ENCODE measurements at regions not wholly inside any gene's neighbourhood (a gene's known extent, or its start where the extent isn't known, plus 50 kb on each side); places are given as distances from the start of the nearest gene placed in this dataset.

DNA sequence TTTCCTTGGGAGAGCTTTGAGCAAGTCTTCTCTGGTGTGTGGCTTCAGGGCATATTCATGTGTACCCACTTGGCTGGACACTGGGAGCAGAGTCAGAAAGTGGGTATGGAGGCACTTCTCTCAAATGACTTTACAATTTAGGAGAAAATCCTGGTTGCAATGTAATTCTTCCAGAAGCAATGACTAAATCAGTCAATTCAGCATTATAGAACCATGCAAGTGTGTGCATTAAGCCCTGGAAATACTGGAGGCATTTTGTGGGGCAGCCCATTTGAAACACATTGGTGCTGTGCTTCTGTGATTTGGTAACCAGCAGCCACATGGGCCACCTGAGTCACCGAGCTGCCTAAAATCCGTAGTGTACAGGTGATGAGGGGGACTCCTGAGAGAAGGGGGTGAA, 94.6 kb upstream of the TAS2R1 start:
- H3K36me3 ChIP-seq (ENCODE audit: control insufficient read depth in 4 of 4, insufficient read depth in 4 of 4, low read length in 4 of 4): no peaks in the 10 kb centered on the region
- no peak overlapping the region for H3K4me3 ChIP-seq
- no peak overlapping the region for H3K27ac ChIP-seq (ENCODE audit: low read depth in 1 of 2, low read length in 1 of 2)
- WGBS, 2 donors: 85 to 88% methylated on average over 2 of the region's 2 CpGs
- no peak overlapping the region for H3K9ac ChIP-seq (ENCODE audit: insufficient read depth in 1 of 2, low read length in 2 of 2)
- ATAC-seq (ENCODE audit: insufficient read depth, low FRiP score): no peak
- TF ChIP-seq CTCF (IDR thresholded peaks at IDR 0.05; ENCODE audit: control extremely low read depth, extremely low read depth): no peak
- no peaks in the 10 kb centered on the region for H3K4me1 ChIP-seq (ENCODE audit: control insufficient read depth in 5 of 5, insufficient read depth in 5 of 5, low read length in 5 of 5)
- DNase-seq: no peak
- peaks cover 0 to 3% (median 0%) of the 10 kb centered on the region in 4 donors for H3K9me3 ChIP-seq (ENCODE audit: control insufficient read depth in 4 of 4, insufficient read depth in 3 of 4, low read length in 3 of 4)
- no peaks in the 10 kb centered on the region for H3K27me3 ChIP-seq (ENCODE audit: control insufficient read depth in 3 of 3, insufficient read depth in 3 of 3, low read length in 2 of 3)

- ATAC-seq (ENCODE audit: insufficient read depth, low FRiP score) (no peak), DNase-seq (no peak)
- H3K36me3 ChIP-seq (ENCODE audit: control insufficient read depth in 4 of 4, insufficient read depth in 4 of 4, low read length in 4 of 4): no peaks in the 10 kb centered on the region
- H3K4me1 ChIP-seq (ENCODE audit: control insufficient read depth in 5 of 5, insufficient read depth in 5 of 5, low read length in 5 of 5): no peaks in the 10 kb centered on the region
- H3K4me3 ChIP-seq: no peak overlapping the region
- no peaks in the 10 kb centered on the region for H3K27me3 ChIP-seq (ENCODE audit: control insufficient read depth in 3 of 3, insufficient read depth in 3 of 3, low read length in 2 of 3)
- H3K27ac ChIP-seq (ENCODE audit: low read depth in 1 of 2, low read length in 1 of 2): no peak overlapping the region
- no peaks in the 10 kb centered on the region for H3K9me3 ChIP-seq (ENCODE audit: control insufficient read depth in 4 of 4, insufficient read depth in 3 of 4, low read length in 3 of 4)
- H3K9ac ChIP-seq (ENCODE audit: insufficient read depth in 1 of 2, low read length in 2 of 2): no peak overlapping the region
- TF ChIP-seq CTCF (IDR thresholded peaks at IDR 0.05; ENCODE audit: control extremely low read depth, extremely low read depth): no peak
- 91 to 93% methylated on average over 4 of the region's 4 CpGs for WGBS, 2 donors
These were observed 92.5 kb upstream of the TAS2R1 start for GRCh38 chr5:9722601-9723180.

DNA sequence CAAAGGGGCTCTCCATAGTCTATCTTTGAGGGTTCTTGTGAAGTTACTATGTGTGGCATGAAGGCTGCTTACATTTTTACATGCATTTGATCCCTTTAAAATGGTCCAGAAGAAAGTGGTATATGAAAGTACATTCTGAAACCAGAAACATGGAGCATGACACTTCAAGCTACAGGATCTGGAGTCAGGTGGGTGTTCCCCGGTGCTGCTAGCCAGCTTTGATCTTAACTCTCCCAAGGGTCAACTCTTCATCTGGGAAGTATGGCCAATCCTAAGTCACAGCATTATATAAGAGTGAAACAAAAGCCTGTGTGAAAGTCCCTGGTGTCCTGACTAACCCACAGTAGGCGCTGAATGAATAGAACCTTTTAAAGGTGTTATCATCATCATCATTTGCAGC, 91.0 kb upstream of the TAS2R1 start:
- H3K9ac ChIP-seq (ENCODE audit: insufficient read depth in 1 of 2, low read length in 2 of 2): no peak overlapping the region
- no peak overlapping the region for H3K4me3 ChIP-seq
- H3K27ac ChIP-seq (ENCODE audit: low read depth in 1 of 2, low read length in 1 of 2): no peak overlapping the region
- no peaks in the 10 kb centered on the region for H3K27me3 ChIP-seq (ENCODE audit: control insufficient read depth in 3 of 3, insufficient read depth in 3 of 3, low read length in 2 of 3)
- peaks cover 0 to 8% (median 4%) of the 10 kb centered on the region in 5 donors for H3K4me1 ChIP-seq (ENCODE audit: control insufficient read depth in 5 of 5, insufficient read depth in 5 of 5, low read length in 5 of 5)
- TF ChIP-seq CTCF (IDR thresholded peaks at IDR 0.05; ENCODE audit: control extremely low read depth, extremely low read depth): no peak
- WGBS, 2 donors: 60 to 84% methylated on average over 2 of the region's 2 CpGs
- DNase-seq: no peak
- no peak for ATAC-seq (ENCODE audit: insufficient read depth, low FRiP score)
- H3K36me3 ChIP-seq (ENCODE audit: control insufficient read depth in 4 of 4, insufficient read depth in 4 of 4, low read length in 4 of 4): no peaks in the 10 kb centered on the region
- H3K9me3 ChIP-seq (ENCODE audit: control insufficient read depth in 4 of 4, insufficient read depth in 3 of 4, low read length in 3 of 4): peaks cover 0 to 1% (median 0%) of the 10 kb centered on the region in 4 donors

- Histone ChIP-seq H3K36me3 (ENCODE audit: control insufficient read depth in 4 of 4, insufficient read depth in 4 of 4, low read length in 4 of 4) (no peaks in the 10 kb centered on the region), H3K4me3 (no peak overlapping the region), H3K4me1 (ENCODE audit: control insufficient read depth in 5 of 5, insufficient read depth in 5 of 5, low read length in 5 of 5) (peaks cover 0 to 16% (median 10%) of the 10 kb centered on the region in 5 donors), H3K27ac (ENCODE audit: low read depth in 1 of 2, low read length in 1 of 2) (no peak overlapping the region), H3K9ac (ENCODE audit: insufficient read depth in 1 of 2, low read length in 2 of 2) (no peak overlapping the region), H3K9me3 (ENCODE audit: control insufficient read depth in 4 of 4, insufficient read depth in 3 of 4, low read length in 3 of 4) (peaks cover 0 to 1% (median 0%) of the 10 kb centered on the region in 4 donors), H3K27me3 (ENCODE audit: control insufficient read depth in 3 of 3, insufficient read depth in 3 of 3, low read length in 2 of 3) (no peaks in the 10 kb centered on the region)
- no peak for TF ChIP-seq CTCF (IDR thresholded peaks at IDR 0.05; ENCODE audit: control extremely low read depth, extremely low read depth)
- ATAC-seq (ENCODE audit: insufficient read depth, low FRiP score) (no peak), DNase-seq (no peak)
- WGBS, 2 donors: 82 to 86% methylated on average over 5 of the region's 5 CpGs
These were observed 90.2 kb upstream of the TAS2R1 start for GRCh38 chr5:9720361-9720760.
